ENCODE measurements at regions not wholly inside any gene's neighbourhood (a gene's known extent, or its start where the extent isn't known, plus 50 kb on each side); places are given as distances from the start of the nearest gene placed in this dataset.
"Not testable (repeated sequence)": the region's sequence is repeated elsewhere in the genome, so short reads cannot be mapped to it uniquely, and the experiment has no call there.

- TF ChIP-seq JUND (IDR thresholded peaks at IDR 0.05); POLR2AphosphoS5 (IDR thresholded peaks at IDR 0.05; ENCODE audit: low read depth, low read length); REST (IDR thresholded peaks at IDR 0.05; ENCODE audit: low read depth); POLR2A (IDR thresholded peaks at IDR 0.05; ENCODE audit: borderline replicate concordance, extremely low read depth, insufficient read depth, insufficient read length); CTCF (IDR thresholded peaks at IDR 0.05 in 2 of 3, conservative IDR thresholded peaks at IDR 0.05 in 1 of 3; ENCODE audit: borderline replicate concordance in 1 of 3, insufficient read depth in 1 of 3, low read depth in 2 of 3, low read length in 2 of 3); YY1 (IDR thresholded peaks at IDR 0.05; ENCODE audit: extremely low read depth, insufficient replicate concordance, low read depth, low read length); RAD21 (IDR thresholded peaks at IDR 0.05; ENCODE audit: low read depth); TCF7L2 (IDR thresholded peaks at IDR 0.05; ENCODE audit: borderline replicate concordance, extremely low read depth, insufficient read depth, insufficient read length); MAX (IDR thresholded peaks at IDR 0.05): not testable (repeated sequence)
Observed at GRCh38 chr9:62566430-62566829, 1376.6 kb downstream of the SPATA31A7 start.

Measured in HCT116 (cell line).